GM19455 (cell line): ENCODE measurements at regions not wholly inside any gene's neighbourhood (a gene's known extent, or its start where the extent isn't known, plus 50 kb on each side); places are given as distances from the start of the nearest gene placed in this dataset.

Experiments
- ATAC-seq: cut with Tn5 transposase; IDR thresholded peaks from one replicate; pipeline ENCODE4 v1.9.1; 2021; ENCODE audit not compliant: unreplicated experiment

- no peak for ATAC-seq
Observed at GRCh38 chrX:45714866-45715265, 514.2 kb upstream of the DIPK2B start.

DNA sequence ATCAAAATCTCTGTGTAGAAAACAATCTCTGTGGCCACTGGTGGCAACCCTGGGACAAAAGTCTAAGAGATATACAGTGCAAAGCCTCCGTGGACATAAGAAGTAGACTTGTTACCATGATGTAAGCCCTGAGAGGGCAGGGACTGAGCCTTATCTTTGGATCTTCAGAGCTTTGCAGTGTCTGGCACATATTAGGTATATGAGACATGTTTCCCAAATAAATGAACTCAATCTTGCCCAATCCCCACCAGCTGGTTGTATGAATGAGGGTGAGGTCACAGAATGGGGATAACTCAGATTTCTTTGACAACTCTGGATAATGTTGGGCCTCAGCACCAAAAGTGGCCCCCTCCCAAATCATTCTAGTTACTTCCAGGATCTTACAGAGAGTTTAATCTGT lies 511.4 kb upstream of the DIPK2B start:
- no peak for ATAC-seq

- ATAC-seq = no peak
Observed at GRCh38 chrX:45711231-45711630, 510.6 kb upstream of the DIPK2B start.

GRCh38 chrX:45710081-45710801 lies 509.6 kb upstream of the DIPK2B start:
- ATAC-seq = peak; percentile 80

DNA sequence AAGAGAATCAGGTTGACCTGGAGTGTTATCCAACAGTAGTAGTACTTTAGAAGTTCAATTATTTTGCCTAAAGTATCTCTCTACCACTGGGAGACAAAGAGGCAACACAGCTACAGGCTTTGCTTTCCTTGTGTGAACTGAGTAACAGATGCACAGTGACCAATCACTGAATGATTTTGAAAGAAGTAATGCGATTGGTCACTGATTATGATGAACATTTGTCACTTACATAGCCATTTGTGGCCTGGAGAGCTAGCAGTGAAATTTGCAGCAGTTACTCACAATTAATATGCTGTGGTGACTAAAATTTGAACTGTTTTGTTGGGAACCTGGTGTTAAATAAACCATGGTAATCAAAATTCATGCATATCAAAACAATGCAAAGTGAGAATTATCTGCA lies 508.7 kb upstream of the DIPK2B start:
- no peak for ATAC-seq

DNA sequence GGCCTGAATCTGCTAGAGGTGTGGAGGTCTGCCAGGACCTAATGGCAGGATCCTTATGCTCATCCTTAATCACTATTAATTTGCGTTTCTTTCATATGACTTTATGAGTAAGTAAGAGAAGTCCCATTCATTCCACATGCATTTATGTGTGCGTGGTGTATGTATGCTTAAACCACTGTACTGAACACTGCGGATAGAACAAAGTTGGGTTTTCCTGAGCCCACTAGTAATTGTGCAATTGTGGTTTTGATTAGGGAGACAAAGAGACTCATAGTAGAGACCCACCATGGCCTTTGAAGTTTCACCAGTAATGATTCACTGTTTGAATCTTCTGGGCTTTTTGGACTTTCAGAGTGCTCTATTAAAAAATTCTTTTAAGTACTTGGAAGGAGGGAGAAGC lies 498.5 kb upstream of the DIPK2B start:
- ATAC-seq = no peak

DNA sequence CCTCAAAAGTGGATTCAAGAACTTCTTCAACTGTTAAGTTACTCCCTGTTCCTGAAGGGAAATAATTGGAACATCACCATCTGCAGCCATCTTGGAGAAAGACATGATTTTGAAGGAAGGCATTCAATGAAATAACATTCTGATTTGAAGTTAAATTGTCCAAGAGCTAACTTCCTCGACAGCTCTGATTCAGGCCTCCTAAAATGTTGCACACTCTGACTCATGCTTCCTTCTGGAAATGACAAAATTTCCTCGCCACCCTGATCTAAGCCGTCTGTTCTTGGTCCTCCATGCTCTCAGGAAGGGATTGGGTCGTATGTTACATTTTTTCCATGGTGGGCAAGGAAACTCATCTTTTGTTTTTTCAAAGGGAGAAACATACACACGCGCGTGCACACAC lies 496.9 kb upstream of the DIPK2B start:
- ATAC-seq = no peak

DNA sequence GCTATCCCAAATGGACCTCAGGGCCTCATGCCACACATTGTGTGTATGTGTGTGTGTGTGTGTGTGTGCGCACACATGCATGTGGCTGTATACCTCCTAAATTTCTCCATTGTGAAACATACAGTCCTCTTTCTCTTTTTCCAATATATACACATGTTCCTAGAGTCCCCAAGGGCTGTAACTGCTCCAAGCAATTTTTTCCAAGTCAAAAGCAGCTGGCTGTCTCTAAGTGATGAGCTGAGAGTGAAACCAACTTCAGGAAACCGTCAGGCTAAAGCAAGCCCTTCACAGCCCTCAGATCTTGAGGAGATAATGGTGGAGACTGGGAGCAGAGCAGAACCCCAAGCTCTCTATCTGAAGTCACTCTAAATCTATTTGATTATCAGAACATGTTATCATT lies 496.1 kb upstream of the DIPK2B start:
- ATAC-seq = no peak

DNA sequence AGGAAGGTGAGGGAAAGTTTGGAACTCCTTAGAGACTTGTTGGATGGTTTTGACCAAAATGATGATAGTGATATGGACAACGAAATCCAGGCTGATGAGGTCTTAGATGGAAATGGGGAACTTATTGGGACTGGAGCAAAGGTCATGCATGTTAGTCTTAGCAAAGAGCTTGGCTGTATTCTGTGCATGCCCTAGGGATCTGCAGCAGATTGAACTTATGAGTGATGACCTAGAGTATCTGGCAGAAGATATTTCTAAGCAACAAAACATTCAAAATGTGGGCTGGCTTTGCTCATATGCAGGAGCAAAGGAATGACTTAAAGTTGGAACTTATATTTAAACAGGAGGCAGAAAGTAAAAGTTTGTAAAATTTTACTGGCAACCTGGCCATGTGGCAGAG lies 489.3 kb upstream of the DIPK2B start:
- ATAC-seq = no peak

DNA sequence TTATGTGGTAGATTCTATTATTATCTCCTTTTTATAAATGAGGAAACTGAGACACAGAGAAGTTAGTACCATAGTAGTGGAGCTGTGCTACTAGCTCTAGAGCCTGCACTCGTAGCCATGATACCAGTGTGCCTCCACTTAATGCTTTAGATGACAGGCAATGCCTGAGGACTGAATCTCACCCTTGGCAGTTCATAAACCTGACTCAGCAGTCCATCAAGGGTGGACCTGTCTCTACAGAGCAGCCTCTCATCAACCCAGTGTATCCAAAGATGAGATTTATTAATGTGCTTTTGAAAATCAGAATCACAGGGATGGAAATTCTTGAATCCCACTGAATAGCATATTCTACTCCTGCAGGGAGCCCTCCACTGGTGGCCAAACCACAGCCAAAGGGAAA lies 483.2 kb upstream of the DIPK2B start:
- no peak for ATAC-seq

GRCh38 chrX:45681891-45682290 lies 481.2 kb upstream of the DIPK2B start:
- ATAC-seq = no peak

DNA sequence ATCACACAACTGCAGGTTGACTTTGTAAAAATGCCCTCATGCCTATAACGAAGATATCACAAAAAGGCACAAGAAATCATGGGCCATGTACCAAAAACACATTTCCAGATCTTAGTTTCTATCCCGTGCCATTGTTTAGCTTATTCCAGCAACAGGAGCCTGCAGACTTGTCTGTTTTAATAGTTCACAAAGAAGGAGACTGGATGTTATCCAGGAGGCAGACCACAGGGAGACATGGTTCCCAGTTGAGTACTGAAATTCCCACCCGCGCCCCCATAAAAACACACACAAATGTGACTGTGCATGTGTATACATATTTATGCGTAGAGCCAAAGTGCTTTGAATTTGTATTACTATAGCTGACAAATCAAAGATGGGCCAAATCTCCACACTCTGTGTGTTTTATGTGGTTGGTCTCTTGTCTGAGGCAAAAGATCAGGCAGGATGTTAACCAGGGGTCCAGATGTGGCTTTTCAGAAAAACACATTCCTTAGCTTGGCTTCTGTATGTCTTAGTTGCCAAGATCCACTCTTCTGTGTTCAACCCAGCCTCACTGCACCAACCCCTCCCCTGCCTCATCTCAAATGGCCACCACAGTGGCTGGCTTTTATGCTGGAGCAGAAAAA lies 469.2 kb upstream of the DIPK2B start:
- no peak for ATAC-seq

GRCh38 chrX:45668686-45669443 lies 468.2 kb upstream of the DIPK2B start:
- ATAC-seq = no peak

DNA sequence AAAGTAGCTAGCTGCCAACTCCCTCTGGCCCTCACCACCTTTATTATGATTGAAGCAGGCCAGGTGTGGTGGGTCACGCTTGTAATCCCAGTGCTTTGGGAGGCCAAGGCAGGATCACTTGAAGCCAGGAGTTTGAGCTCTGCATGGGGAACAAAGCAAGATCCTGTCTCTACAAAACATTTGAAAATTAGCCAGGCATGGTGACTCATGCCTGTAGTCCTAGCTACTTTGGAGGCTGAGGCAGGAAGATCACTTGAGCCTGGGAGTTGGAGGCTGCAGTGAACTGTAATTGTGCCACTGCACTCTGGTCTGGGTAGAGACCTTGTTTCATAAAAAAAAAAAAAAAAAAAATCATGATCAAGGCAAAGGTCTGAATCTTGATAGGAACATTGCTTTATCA lies 467.0 kb upstream of the DIPK2B start:
- no peak for ATAC-seq

DNA sequence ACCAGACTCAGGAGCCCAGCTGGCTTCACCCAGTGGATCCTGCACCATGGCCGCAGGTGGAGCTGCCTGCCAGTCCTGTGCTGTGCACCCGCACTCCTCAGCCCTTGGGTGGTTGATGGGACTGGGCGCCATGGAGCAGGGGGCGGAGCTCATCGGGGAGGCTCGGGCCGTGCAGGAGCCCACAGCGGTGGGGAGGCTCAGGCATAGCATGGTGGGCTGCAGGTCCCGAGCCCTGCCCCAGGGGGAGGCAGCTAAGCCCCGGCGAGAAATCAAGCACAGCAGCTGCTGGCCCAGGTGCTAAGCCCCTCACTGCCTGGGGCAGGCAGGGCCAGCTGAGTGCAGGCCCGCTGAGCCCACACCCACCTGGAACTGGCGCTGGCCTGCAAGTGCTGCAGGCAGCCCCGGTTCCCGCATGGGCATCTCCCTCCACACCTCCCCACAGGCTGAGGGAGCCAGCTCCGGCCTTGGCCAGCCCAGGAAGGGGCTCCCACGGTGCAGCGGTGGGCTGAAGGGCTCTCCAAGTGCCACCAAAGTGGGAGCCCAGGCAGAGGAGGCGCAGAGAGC lies 464.1 kb upstream of the DIPK2B start:
- no peak for ATAC-seq

DNA sequence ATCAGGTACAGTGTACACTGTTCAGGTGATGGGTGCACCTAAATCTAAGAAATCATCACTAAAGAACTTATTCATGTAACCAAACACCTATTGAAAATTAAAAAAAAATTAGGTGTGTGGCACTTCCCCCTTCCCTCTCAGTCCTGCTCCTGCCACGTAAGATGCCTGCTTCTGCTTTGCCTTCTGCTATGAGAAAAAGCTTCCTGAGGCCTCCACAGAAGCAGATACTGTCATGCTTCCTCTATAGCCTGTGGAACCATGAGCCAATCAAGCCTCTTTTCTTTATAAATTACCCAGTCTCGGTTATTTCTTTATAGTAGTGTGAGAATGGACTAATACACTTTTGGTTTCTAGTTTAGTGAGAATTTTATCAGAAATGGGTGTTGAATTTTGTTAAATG lies 459.8 kb upstream of the DIPK2B start:
- no peak for ATAC-seq

DNA sequence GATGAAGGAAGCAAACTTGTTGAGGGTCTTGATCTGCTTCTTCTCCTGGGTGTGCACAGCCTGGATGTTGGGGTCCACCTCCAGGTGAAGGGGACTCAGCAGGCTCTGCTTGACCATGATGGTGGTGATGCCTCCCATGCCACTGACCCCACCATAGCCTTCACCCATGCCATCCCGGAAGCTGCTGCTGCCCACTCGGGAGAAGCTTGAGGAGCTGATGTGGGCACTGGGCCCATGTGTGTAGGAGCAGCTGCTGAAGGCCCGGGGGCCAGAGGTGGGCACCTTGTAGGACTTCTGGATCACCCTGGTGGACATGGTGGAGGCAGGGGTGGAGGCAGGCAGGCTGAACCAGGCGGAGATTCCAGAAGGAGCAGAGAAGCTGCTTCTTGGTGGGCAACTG lies 432.7 kb upstream of the DIPK2B start:
- no peak for ATAC-seq

DNA sequence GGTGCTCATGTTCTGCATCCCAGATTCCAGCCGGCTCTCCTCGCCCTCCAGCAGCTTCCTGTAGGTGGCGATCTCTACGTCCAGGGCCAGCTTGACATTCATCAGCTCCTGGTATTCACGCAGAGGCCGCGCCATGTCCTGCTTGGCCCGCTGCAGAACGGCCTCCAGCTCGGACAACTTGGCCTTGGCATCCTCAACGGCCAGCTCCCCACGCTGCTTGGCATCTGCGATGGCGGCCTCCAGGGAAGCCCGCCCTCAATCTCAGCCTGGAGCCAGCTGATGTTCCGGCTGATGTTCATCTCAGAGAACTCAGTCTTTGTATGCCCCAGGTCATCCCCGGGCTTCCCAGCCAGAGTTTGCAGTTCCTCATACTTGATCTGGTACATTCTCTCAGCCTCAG lies 431.8 kb upstream of the DIPK2B start:
- ATAC-seq = no peak

GRCh38 chrX:45630078-45630477 lies 429.4 kb upstream of the DIPK2B start:
- ATAC-seq = no peak

GRCh38 chrX:45628041-45628440 lies 427.4 kb upstream of the DIPK2B start:
- no peak for ATAC-seq

DNA sequence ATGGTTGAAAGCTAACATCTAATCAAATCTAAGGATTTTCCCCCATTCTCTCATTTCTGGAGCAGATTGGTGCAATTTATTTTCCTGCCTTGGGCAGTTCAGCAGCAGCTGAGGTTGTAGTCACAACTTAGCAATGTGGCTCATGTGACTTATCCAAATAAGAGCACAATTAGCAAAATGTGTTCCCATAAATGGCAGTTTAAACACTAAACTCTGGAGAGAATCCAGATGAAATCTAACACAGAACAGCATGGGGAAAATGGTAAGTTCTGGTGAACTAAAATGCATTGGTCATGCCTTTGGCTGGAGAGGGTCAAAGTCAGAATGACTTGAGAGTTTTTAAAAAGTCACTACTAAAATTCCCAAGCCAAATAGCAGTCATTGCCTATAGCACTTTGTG lies 422.6 kb upstream of the DIPK2B start:
- ATAC-seq = no peak

- no peak for ATAC-seq
Observed at GRCh38 chrX:45622538-45622937, 421.9 kb upstream of the DIPK2B start.
